Gastroesophageal sphincter (tissue), 3 donors: ENCODE measurements at regions not wholly inside any gene's neighbourhood (a gene's known extent, or its start where the extent isn't known, plus 50 kb on each side); places are given as distances from the start of the nearest gene placed in this dataset.

Experiments
- CTCF ChIP-seq, 4 experiments: fragments of 200-600 bp in 2 of 4; fragments of 450-650 bp in 2 of 4; sonication (generic) in 1 of 4; IDR thresholded peaks; one replicate each; pipeline ENCODE4 v1.5.1; 2017 to 2019; ENCODE audit warnings: antibody characterized with exemption in 4 of 4, mild to moderate bottlenecking in 2 of 4, moderate library complexity in 2 of 4
- EP300 ChIP-seq: sonication (generic); formaldehyde crosslinking; IDR thresholded peaks from one replicate; pipeline ENCODE4 v1.6.1; 2017; ENCODE audit warnings: antibody characterized with exemption, mild to moderate bottlenecking
- POLR2A ChIP-seq, 2 donors: fragments of 450-650 bp; IDR thresholded peaks; one replicate each; pipeline ENCODE4 v1.6.1; 2017; ENCODE audit warnings: antibody characterized with exemption in 2 of 2, mild to moderate bottlenecking in 2 of 2, moderate library complexity in 1 of 2

GRCh38 chr3:40801284-40801741 is 276.6 kb downstream of the ZNF621 start:
- TF ChIP-seq CTCF (IDR thresholded peaks at IDR 0.05) (no peak), POLR2A (IDR thresholded peaks at IDR 0.05) (no peak), EP300 (no peak)
